H9 (cell line): ENCODE measurements at regions not wholly inside any gene's neighbourhood (a gene's known extent, or its start where the extent isn't known, plus 50 kb on each side); places are given as distances from the start of the nearest gene placed in this dataset.

Experiments
- DNase-seq: peaks from one replicate; pipeline ENCODE4 v3.0.0-alpha.2; 2017
- H2AFZ ChIP-seq: one replicate; pipeline ENCODE4 v1.6.1; 2013; ENCODE audit warnings: mild to moderate bottlenecking, low read length, control low read depth, moderate library complexity
- H2AK5ac ChIP-seq: 2 replicates; pipeline ENCODE4 v1.6.1; 2013; ENCODE audit warnings: low read length, control low read depth, mixed read lengths; ENCODE audit not compliant: insufficient read length
- H2BK120ac ChIP-seq: one replicate; pipeline ENCODE4 v1.6.1; 2013; ENCODE audit warnings: low read depth, mild to moderate bottlenecking, low read length, control low read depth, inconsistent platforms; ENCODE audit not compliant: poor library complexity, severe bottlenecking
- H2BK12ac ChIP-seq: 2 replicates; pipeline ENCODE4 v1.6.1; 2013; ENCODE audit warnings: low read length, control low read depth, mixed read lengths, low read depth; ENCODE audit not compliant: insufficient read length
- H2BK15ac ChIP-seq: 2 replicates; pipeline ENCODE4 v1.6.1; 2013; ENCODE audit warnings: low read depth, low read length, control low read depth
- H2BK20ac ChIP-seq: one replicate; pipeline ENCODE4 v1.6.1; 2013; ENCODE audit warnings: low read depth, mild to moderate bottlenecking, low read length, control low read depth, inconsistent platforms; ENCODE audit not compliant: poor library complexity, severe bottlenecking
- H2BK5ac ChIP-seq: 2 replicates; pipeline ENCODE4 v1.6.1; 2013; ENCODE audit warnings: low read length, control low read depth, mixed read lengths; ENCODE audit not compliant: insufficient read length
- H3K14ac ChIP-seq: 2 replicates; pipeline ENCODE4 v1.6.1; 2013; ENCODE audit warnings: low read length, control low read depth; ENCODE audit not compliant: insufficient read depth
- H3K18ac ChIP-seq: 2 replicates; pipeline ENCODE4 v1.6.1; 2013; ENCODE audit warnings: low read depth, mild to moderate bottlenecking, mixed read lengths, low read length, control low read depth; ENCODE audit not compliant: insufficient read length
- H3K23ac ChIP-seq: 2 replicates; pipeline ENCODE4 v1.6.1; 2013; ENCODE audit warnings: low read length, control low read depth, mixed read lengths, low read depth; ENCODE audit not compliant: insufficient read length
- H3K23me2 ChIP-seq: 2 replicates; pipeline ENCODE4 v1.6.1; 2013; ENCODE audit warnings: low read depth, mild to moderate bottlenecking, mixed read lengths, low read length, control low read depth; ENCODE audit not compliant: insufficient read length, poor library complexity, severe bottlenecking
- H3K27ac ChIP-seq: 2 replicates; pipeline ENCODE4 v1.5.1; 2013; ENCODE audit warnings: low read length, control low read depth, mixed read lengths, low read depth; ENCODE audit not compliant: insufficient read length
- H3K27me3 ChIP-seq: 2 replicates; pipeline ENCODE4 v1.6.1; 2013; ENCODE audit warnings: low read length, control low read depth, inconsistent platforms; ENCODE audit not compliant: insufficient read depth
- H3K4ac ChIP-seq: 2 replicates; pipeline ENCODE4 v1.6.1; 2013; ENCODE audit warnings: low read depth, mild to moderate bottlenecking, control low read depth, inconsistent platforms, low read length, moderate library complexity
- H3K4me1 ChIP-seq: 2 replicates; pipeline ENCODE4 v1.6.1; 2013; ENCODE audit warnings: low read length, control low read depth, inconsistent platforms; ENCODE audit not compliant: insufficient read depth
- H3K4me2 ChIP-seq: 2 replicates; pipeline ENCODE4 v1.6.1; 2013; ENCODE audit warnings: low read length, control low read depth, mixed read lengths; ENCODE audit not compliant: insufficient read length, insufficient read depth
- H3K56ac ChIP-seq: 2 replicates; pipeline ENCODE4 v1.6.1; 2013; ENCODE audit warnings: low read depth, mild to moderate bottlenecking, mixed read lengths, low read length, control low read depth; ENCODE audit not compliant: insufficient read length
- H3K79me1 ChIP-seq: 2 replicates; pipeline ENCODE4 v1.6.1; 2013; ENCODE audit warnings: low read depth, mild to moderate bottlenecking, moderate library complexity, low read length, control low read depth, inconsistent platforms; ENCODE audit not compliant: insufficient read depth, poor library complexity, severe bottlenecking
- H3K79me2 ChIP-seq: 2 replicates; pipeline ENCODE4 v1.6.1; 2013; ENCODE audit warnings: low read length, control low read depth, inconsistent platforms; ENCODE audit not compliant: insufficient read depth
- H3K9ac ChIP-seq: 2 replicates; pipeline ENCODE4 v1.6.1; 2013; ENCODE audit warnings: low read length, control low read depth, mixed read lengths; ENCODE audit not compliant: insufficient read length; ENCODE audit errors: extremely low read depth
- H3K9me3 ChIP-seq: one replicate; pipeline ENCODE4 v1.6.1; 2013; ENCODE audit warnings: low read depth, low read length, inconsistent platforms; ENCODE audit not compliant: control insufficient read depth
- H3T11ph ChIP-seq: one replicate; pipeline ENCODE4 v1.6.1; 2013; ENCODE audit warnings: mild to moderate bottlenecking, low read length, control low read depth, inconsistent platforms
- H4K20me1 ChIP-seq: one replicate; pipeline ENCODE4 v1.6.1; 2013; ENCODE audit not compliant: control insufficient read depth, insufficient read length, insufficient read depth
- H4K5ac ChIP-seq: 2 replicates; pipeline ENCODE4 v1.6.1; 2013; ENCODE audit warnings: low read depth, mild to moderate bottlenecking, mixed read lengths, low read length, control low read depth; ENCODE audit not compliant: insufficient read length
- H4K8ac ChIP-seq: replicated peaks from 2 replicates; pipeline ENCODE4 v1.6.1; 2013; ENCODE audit warnings: low read length, control low read depth, mixed read lengths, low read depth; ENCODE audit not compliant: insufficient read length
- H4K91ac ChIP-seq: 2 replicates; pipeline ENCODE4 v1.6.1; 2013; ENCODE audit warnings: low read depth, mild to moderate bottlenecking, moderate library complexity, mixed read lengths, low read length, control low read depth; ENCODE audit not compliant: insufficient read length
- H3K27ac Mint-ChIP-seq, 3 experiments: 2 replicates in 2 of 3; 3 replicates in 1 of 3; pipeline ENCODE4 v1.8.0; 2020 to 2021; ENCODE audit warnings: mixed read lengths in 3 of 3, mild to moderate bottlenecking in 1 of 3, moderate library complexity in 1 of 3
- H3K27me3 Mint-ChIP-seq: 2 replicates; pipeline ENCODE4 v1.8.0; 2021; ENCODE audit warnings: low read depth, mild to moderate bottlenecking, moderate library complexity, mixed read lengths
- H3K36me3 Mint-ChIP-seq, 3 experiments: 2 replicates in 2 of 3; 3 replicates in 1 of 3; pipeline ENCODE4 v1.8.0; 2020 to 2021; ENCODE audit warnings: low read depth in 3 of 3, mixed read lengths in 3 of 3; ENCODE audit not compliant: insufficient read depth in 1 of 3
- H3K4me1 Mint-ChIP-seq, 2 experiments: 2 replicates each; pipeline ENCODE4 v1.8.0; 2020; ENCODE audit warnings: mixed read lengths in 2 of 2
- H3K4me3 Mint-ChIP-seq, 2 experiments: 2 replicates in 1 of 2; 3 replicates in 1 of 2; pipeline ENCODE4 v1.8.0; 2020 to 2021; ENCODE audit warnings: mild to moderate bottlenecking in 2 of 2, mixed read lengths in 2 of 2, moderate library complexity in 1 of 2
- H3K9me3 Mint-ChIP-seq, 2 experiments: 2 replicates in 1 of 2; 3 replicates in 1 of 2; pipeline ENCODE4 v1.8.0; 2020; ENCODE audit warnings: mild to moderate bottlenecking in 2 of 2, mixed read lengths in 2 of 2, moderate library complexity in 1 of 2
- WGBS: extraction: QIAGEN DNeasy Blood & Tissue Kit; methylation state at CpG from one replicate; pipeline ENCODE4 v1.1.7; 2013; ENCODE audit warnings: missing lambda C conversion rate, low lambda C conversion rate, mixed read lengths; ENCODE audit not compliant: insufficient read length; ENCODE audit errors: extremely low coverage; 5-methylcytosine and 5-hydroxymethylcytosine counted together
- TF ChIP-seq, protein P1 (sequence below): fragments of 200-600 bp; sonication (generic); conservative IDR thresholded peaks from 3 replicates; pipeline ENCODE4 v1.8.0; 2021; ENCODE audit warnings: antibody characterized with exemption, mild to moderate bottlenecking

DNA sequence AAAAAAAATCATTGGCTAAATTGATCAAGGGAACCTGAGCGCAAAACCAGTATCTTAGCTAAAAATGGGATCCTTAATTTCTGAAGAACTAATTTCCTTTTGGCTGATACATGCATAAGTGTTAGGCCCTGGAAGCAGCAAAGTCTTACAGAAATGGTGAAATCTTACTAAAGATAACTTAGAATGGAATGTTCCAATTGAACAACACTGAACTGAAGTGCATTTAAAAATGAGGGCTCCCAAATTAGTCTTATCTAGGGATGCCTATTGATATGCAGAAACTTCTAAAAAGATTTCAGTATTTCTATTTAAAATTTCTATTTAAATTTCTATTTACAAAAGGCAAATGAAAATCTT is 120.7 kb upstream of the BANK1 start:
- Histone ChIP-seq H3K27ac (no peak overlapping the region), H3K4ac (no peak overlapping the region), H4K8ac (no peak overlapping the region), H2BK12ac (no peak overlapping the region), H3K18ac (no peak overlapping the region), H3K14ac (no peak overlapping the region), H3K23ac (no peak overlapping the region), H3K9me3 (no peaks in the 10 kb centered on the region), H3K23me2 (no peaks in the 10 kb centered on the region), H4K91ac (no peak overlapping the region), H2BK120ac (no peak overlapping the region), H4K20me1 (no peaks in the 10 kb centered on the region), H2BK20ac (no peak overlapping the region), H3K27me3 (no peaks in the 10 kb centered on the region), H4K5ac (no peak overlapping the region), H3K4me1 (no peaks in the 10 kb centered on the region), H2AK5ac (no peak overlapping the region), H3K79me2 (no peaks in the 10 kb centered on the region), H2BK5ac (no peak overlapping the region), H3K56ac (no peak overlapping the region), H2AFZ (no peak overlapping the region), H3T11ph (no peak overlapping the region), H2BK15ac (no peak overlapping the region), H3K79me1 (no peaks in the 10 kb centered on the region), H3K4me2 (no peak overlapping the region), H3K9ac (no peak overlapping the region)
- H3K4me1 Mint-ChIP-seq = no peaks in the 10 kb centered on the region
- no peaks in the 10 kb centered on the region for H3K27me3 Mint-ChIP-seq
- H3K36me3 Mint-ChIP-seq = no peaks in the 10 kb centered on the region; a peak in 1 of 7 replicates
- TF ChIP-seq, protein P1, sequence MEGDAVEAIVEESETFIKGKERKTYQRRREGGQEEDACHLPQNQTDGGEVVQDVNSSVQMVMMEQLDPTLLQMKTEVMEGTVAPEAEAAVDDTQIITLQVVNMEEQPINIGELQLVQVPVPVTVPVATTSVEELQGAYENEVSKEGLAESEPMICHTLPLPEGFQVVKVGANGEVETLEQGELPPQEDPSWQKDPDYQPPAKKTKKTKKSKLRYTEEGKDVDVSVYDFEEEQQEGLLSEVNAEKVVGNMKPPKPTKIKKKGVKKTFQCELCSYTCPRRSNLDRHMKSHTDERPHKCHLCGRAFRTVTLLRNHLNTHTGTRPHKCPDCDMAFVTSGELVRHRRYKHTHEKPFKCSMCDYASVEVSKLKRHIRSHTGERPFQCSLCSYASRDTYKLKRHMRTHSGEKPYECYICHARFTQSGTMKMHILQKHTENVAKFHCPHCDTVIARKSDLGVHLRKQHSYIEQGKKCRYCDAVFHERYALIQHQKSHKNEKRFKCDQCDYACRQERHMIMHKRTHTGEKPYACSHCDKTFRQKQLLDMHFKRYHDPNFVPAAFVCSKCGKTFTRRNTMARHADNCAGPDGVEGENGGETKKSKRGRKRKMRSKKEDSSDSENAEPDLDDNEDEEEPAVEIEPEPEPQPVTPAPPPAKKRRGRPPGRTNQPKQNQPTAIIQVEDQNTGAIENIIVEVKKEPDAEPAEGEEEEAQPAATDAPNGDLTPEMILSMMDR = no peak
- no CpG with 5 or more reads among the region's 1 CpG for WGBS
- DNase-seq = no peak
- no peaks in the 10 kb centered on the region; a peak in 2 of 5 replicates for H3K9me3 Mint-ChIP-seq
- H3K27ac Mint-ChIP-seq = no peak overlapping the region
- H3K4me3 Mint-ChIP-seq = no peak overlapping the region
